Neuronal stem cell (in vitro differentiated cells): ENCODE measurements at regions not wholly inside any gene's neighbourhood (a gene's known extent, or its start where the extent isn't known, plus 50 kb on each side); places are given as distances from the start of the nearest gene placed in this dataset.

Experiments
- DNase-seq: peaks from one replicate; pipeline ENCODE4 v3.0.0-alpha.2; 2013; ENCODE audit warnings: low spot score
- H2AFZ ChIP-seq: one replicate; pipeline ENCODE4 v1.6.1; 2013; ENCODE audit warnings: mild to moderate bottlenecking, low read length, inconsistent platforms
- H2AK5ac ChIP-seq: 2 replicates; pipeline ENCODE4 v1.6.1; 2013; ENCODE audit warnings: low read depth, mild to moderate bottlenecking, inconsistent platforms, low read length, moderate library complexity, mixed read lengths
- H2BK120ac ChIP-seq: 2 replicates; pipeline ENCODE4 v1.6.1; 2013; ENCODE audit warnings: low read depth, mild to moderate bottlenecking, inconsistent platforms, low read length, moderate library complexity, mixed read lengths
- H2BK12ac ChIP-seq: one replicate; pipeline ENCODE4 v1.6.1; 2013; ENCODE audit warnings: low read length, inconsistent platforms
- H2BK15ac ChIP-seq: 2 replicates; pipeline ENCODE4 v1.6.1; 2013; ENCODE audit warnings: mild to moderate bottlenecking, low read length, inconsistent platforms, mixed read lengths
- H2BK5ac ChIP-seq: one replicate; pipeline ENCODE4 v1.6.1; 2013; ENCODE audit warnings: inconsistent platforms, mild to moderate bottlenecking, low read length, moderate library complexity
- H3K14ac ChIP-seq: one replicate; pipeline ENCODE4 v1.6.1; 2013; ENCODE audit warnings: low read length, inconsistent platforms
- H3K18ac ChIP-seq: 2 replicates; pipeline ENCODE4 v1.6.1; 2013; ENCODE audit warnings: low read length, inconsistent platforms
- H3K23ac ChIP-seq: 2 replicates; pipeline ENCODE4 v1.6.1; 2013; ENCODE audit warnings: low read depth, mild to moderate bottlenecking, mixed read lengths, low read length, inconsistent platforms; ENCODE audit not compliant: poor library complexity
- H3K27ac ChIP-seq: replicated peaks from 3 replicates; pipeline ENCODE4 v1.5.1; 2013; ENCODE audit warnings: low read length, inconsistent platforms
- H3K27me3 ChIP-seq, 3 experiments: 2 replicates each; pipeline ENCODE4 v1.6.1; 2013; ENCODE audit warnings: low read length in 3 of 3, mild to moderate bottlenecking in 2 of 3, inconsistent platforms in 1 of 3, low read depth in 1 of 3, mixed read lengths in 1 of 3, moderate library complexity in 1 of 3; ENCODE audit not compliant: control insufficient read depth in 3 of 3, insufficient read depth in 3 of 3
- H3K36me3 ChIP-seq, 2 donors: replicated peaks in 1 of 2; 2 replicates each; pipeline ENCODE4 v1.6.1; 2013; ENCODE audit warnings: low read length in 2 of 2; ENCODE audit not compliant: control insufficient read depth in 2 of 2, insufficient read depth in 2 of 2
- H3K4ac ChIP-seq: 2 replicates; pipeline ENCODE4 v1.6.1; 2013; ENCODE audit warnings: inconsistent platforms, mild to moderate bottlenecking, low read length, moderate library complexity
- H3K4me1 ChIP-seq, 2 donors: 1 replicate in 1 of 2; 2 replicates in 1 of 2; pipeline ENCODE4 v1.6.1; 2013; ENCODE audit warnings: low read length in 2 of 2, low read depth in 1 of 2; ENCODE audit not compliant: control insufficient read depth in 2 of 2, insufficient read depth in 1 of 2
- H3K4me2 ChIP-seq: one replicate; pipeline ENCODE4 v1.6.1; 2013; ENCODE audit warnings: mild to moderate bottlenecking, low read length, inconsistent platforms; ENCODE audit not compliant: insufficient read depth, poor library complexity, severe bottlenecking
- H3K4me3 ChIP-seq, 2 donors: 2 replicates each; pipeline ENCODE4 v1.5.1; 2013; ENCODE audit warnings: low read length in 2 of 2, mild to moderate bottlenecking in 2 of 2, inconsistent platforms in 1 of 2, moderate library complexity in 1 of 2
- H3K79me1 ChIP-seq: one replicate; pipeline ENCODE4 v1.6.1; 2013; ENCODE audit warnings: low read depth, mild to moderate bottlenecking, inconsistent platforms, low read length, moderate library complexity
- H3K9ac ChIP-seq: one replicate; pipeline ENCODE4 v1.6.1; 2013; ENCODE audit warnings: mild to moderate bottlenecking, low read depth, low read length, inconsistent platforms; ENCODE audit not compliant: poor library complexity
- H3K9me3 ChIP-seq, 2 donors: replicated peaks in 1 of 2; 2 replicates each; pipeline versions ENCODE3 to v1.6.1; 2013; ENCODE audit warnings: low read length in 2 of 2, mild to moderate bottlenecking in 2 of 2, inconsistent platforms in 1 of 2, low read depth in 1 of 2, mixed read lengths in 1 of 2, moderate library complexity in 1 of 2; ENCODE audit not compliant: control insufficient read depth in 2 of 2, insufficient read depth in 1 of 2
- H4K8ac ChIP-seq: one replicate; pipeline ENCODE4 v1.6.1; 2013; ENCODE audit warnings: low read depth, mild to moderate bottlenecking, inconsistent platforms, low read length, moderate library complexity
- H4K91ac ChIP-seq: one replicate; pipeline ENCODE4 v1.6.1; 2013; ENCODE audit warnings: low read length, low read depth, mild to moderate bottlenecking, inconsistent platforms; ENCODE audit not compliant: poor library complexity
- WGBS, 2 donors: extraction: QIAGEN DNeasy Blood & Tissue Kit; methylation state at CpG; one replicate each; pipeline ENCODE4 v1.1.7; 2013; ENCODE audit warnings: missing lambda C conversion rate in 2 of 2, mixed read lengths in 1 of 2; ENCODE audit not compliant: insufficient read length in 2 of 2, insufficient replicate concordance in 1 of 2; ENCODE audit errors: extremely low coverage in 2 of 2; 5-methylcytosine and 5-hydroxymethylcytosine counted together

DNA sequence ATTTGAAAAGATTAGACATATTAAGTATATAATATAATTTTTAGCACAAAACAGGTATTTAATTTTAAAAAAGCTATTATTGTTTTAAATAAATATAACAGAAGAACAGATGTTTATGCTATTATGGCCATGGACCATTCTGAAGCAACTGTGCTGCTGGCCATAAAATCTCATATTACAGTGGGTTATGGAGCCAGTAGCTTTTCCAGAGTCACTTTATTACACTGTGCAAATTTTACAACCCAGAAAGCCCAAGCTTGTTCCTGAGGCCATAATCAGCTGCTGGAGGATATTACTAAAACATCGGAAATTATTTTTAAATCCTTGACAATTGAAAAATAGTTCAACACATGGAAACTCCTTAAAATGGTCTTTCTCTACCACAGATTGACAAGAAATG, 557.3 kb upstream of the KCNMB2 start:
- H2AK5ac ChIP-seq, result no peak overlapping the region
- no peak overlapping the region for H2BK5ac ChIP-seq
- H3K9me3 ChIP-seq, result no peaks in the 10 kb centered on the region
- no peak overlapping the region for H4K91ac ChIP-seq
- H2AFZ ChIP-seq, result no peak overlapping the region
- no peak overlapping the region for H4K8ac ChIP-seq
- no peak overlapping the region for H2BK120ac ChIP-seq
- H3K23ac ChIP-seq, result no peak overlapping the region
- no peak overlapping the region for H3K27ac ChIP-seq
- DNase-seq, result no peak
- no peak overlapping the region for H3K9ac ChIP-seq
- WGBS, 2 donors, result no CpG with 5 or more reads among the region's 1 CpG
- no peak overlapping the region for H3K18ac ChIP-seq
- H2BK15ac ChIP-seq, result no peak overlapping the region
- no peak overlapping the region for H3K4ac ChIP-seq
- no peaks in the 10 kb centered on the region for H3K4me1 ChIP-seq
- H3K14ac ChIP-seq, result no peak overlapping the region
- H3K4me2 ChIP-seq, result no peak overlapping the region
- H3K4me3 ChIP-seq, result no peak overlapping the region
- no peaks in the 10 kb centered on the region for H3K79me1 ChIP-seq
- no peaks in the 10 kb centered on the region for H3K36me3 ChIP-seq
- no peaks in the 10 kb centered on the region for H3K27me3 ChIP-seq
- no peak overlapping the region for H2BK12ac ChIP-seq

DNA sequence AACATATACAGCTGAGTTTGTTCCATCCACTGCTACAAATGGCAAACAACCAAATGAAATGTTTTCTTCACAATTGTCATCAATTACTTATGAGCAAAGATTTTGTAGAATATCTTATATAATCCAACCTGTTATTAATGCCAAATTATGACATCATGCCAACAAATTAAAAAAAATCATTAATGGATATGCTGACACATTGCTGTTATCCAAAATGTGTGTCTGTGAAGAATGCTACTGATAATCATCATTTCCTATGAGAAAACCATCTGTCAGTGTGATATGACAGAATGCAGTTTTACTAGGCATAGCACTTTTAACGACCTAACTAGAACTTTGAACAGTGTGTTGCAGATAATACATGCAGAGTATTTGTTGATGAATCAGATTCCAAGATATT, 556.5 kb upstream of the KCNMB2 start:
- H3K36me3 ChIP-seq, result no peaks in the 10 kb centered on the region
- no peaks in the 10 kb centered on the region for H3K79me1 ChIP-seq
- H3K9ac ChIP-seq, result no peak overlapping the region
- no peak overlapping the region for H2BK15ac ChIP-seq
- H3K14ac ChIP-seq, result no peak overlapping the region
- H3K9me3 ChIP-seq, result no peaks in the 10 kb centered on the region
- no peak overlapping the region for H3K23ac ChIP-seq
- H3K4me2 ChIP-seq, result no peak overlapping the region
- WGBS, 2 donors, result no CpG with 5 or more reads among the region's 1 CpG
- H3K4ac ChIP-seq, result no peak overlapping the region
- no peak overlapping the region for H2AK5ac ChIP-seq
- no peak overlapping the region for H2BK120ac ChIP-seq
- no peak overlapping the region for H2AFZ ChIP-seq
- H3K4me3 ChIP-seq, result no peak overlapping the region
- no peak overlapping the region for H3K18ac ChIP-seq
- no peak overlapping the region for H2BK5ac ChIP-seq
- no peak overlapping the region for H2BK12ac ChIP-seq
- DNase-seq, result no peak
- H4K91ac ChIP-seq, result no peak overlapping the region
- H3K27me3 ChIP-seq, result no peaks in the 10 kb centered on the region
- no peak overlapping the region for H4K8ac ChIP-seq
- no peak overlapping the region for H3K27ac ChIP-seq
- no peaks in the 10 kb centered on the region for H3K4me1 ChIP-seq

DNA sequence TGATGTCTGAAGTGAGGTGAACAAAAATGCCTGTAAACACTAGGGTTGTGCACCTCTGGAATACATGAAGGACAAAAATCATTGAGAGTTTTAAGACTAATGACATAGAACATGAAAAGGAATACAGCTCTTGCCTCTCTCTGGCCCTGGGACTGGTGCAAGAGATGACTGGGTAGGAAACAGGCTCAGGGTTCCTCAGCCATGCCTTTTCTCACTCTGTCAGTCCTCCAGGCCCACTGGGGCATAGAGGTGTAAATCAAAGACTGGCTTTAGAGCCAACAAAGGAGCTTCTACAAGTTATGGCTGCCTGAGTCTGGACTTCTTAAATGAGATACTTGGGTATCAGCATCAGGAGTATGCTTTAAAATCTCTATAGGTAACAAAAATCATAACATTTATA, 554.7 kb upstream of the KCNMB2 start:
- no peak overlapping the region for H4K8ac ChIP-seq
- H3K27me3 ChIP-seq, result no peaks in the 10 kb centered on the region
- no peak overlapping the region for H3K23ac ChIP-seq
- no peaks in the 10 kb centered on the region for H3K36me3 ChIP-seq
- H2BK12ac ChIP-seq, result no peak overlapping the region
- H3K18ac ChIP-seq, result no peak overlapping the region
- H4K91ac ChIP-seq, result no peak overlapping the region
- H2BK15ac ChIP-seq, result no peak overlapping the region
- H3K4ac ChIP-seq, result no peak overlapping the region
- H3K79me1 ChIP-seq, result no peaks in the 10 kb centered on the region
- H3K4me3 ChIP-seq, result no peak overlapping the region
- no peak overlapping the region for H3K9ac ChIP-seq
- H2BK120ac ChIP-seq, result no peak overlapping the region
- DNase-seq, result no peak
- H2AK5ac ChIP-seq, result no peak overlapping the region
- no peaks in the 10 kb centered on the region for H3K9me3 ChIP-seq
- H3K4me1 ChIP-seq, result no peaks in the 10 kb centered on the region
- H2AFZ ChIP-seq, result no peak overlapping the region
- H3K4me2 ChIP-seq, result no peak overlapping the region
- H3K14ac ChIP-seq, result no peak overlapping the region
- no peak overlapping the region for H3K27ac ChIP-seq
- no peak overlapping the region for H2BK5ac ChIP-seq

DNA sequence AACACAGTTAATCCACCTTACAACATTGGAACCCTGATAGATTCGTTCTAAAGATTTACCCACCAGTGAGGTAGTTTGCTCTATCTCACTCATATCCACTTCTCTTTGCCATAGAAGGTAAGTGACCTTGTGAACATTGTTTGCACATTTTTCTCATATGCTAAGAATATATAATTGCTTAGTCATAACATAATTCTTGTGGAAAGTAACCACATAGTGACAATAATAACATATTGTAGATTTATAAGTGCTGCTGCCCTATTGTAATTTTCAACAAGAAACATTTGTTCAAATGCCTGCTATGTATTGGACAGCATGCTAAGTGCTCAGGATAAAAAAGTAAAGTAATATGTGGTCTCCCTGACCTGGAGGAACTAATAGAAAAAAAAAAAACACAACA, 554.2 kb upstream of the KCNMB2 start:
- Histone ChIP-seq H3K27ac (no peak overlapping the region), H3K14ac (no peak overlapping the region), H3K4ac (no peak overlapping the region), H2BK12ac (no peak overlapping the region), H3K4me1 (no peaks in the 10 kb centered on the region), H2BK5ac (no peak overlapping the region), H4K91ac (no peak overlapping the region), H4K8ac (no peak overlapping the region), H2AFZ (no peak overlapping the region), H3K18ac (no peak overlapping the region), H3K23ac (no peak overlapping the region), H3K79me1 (no peaks in the 10 kb centered on the region), H3K9ac (no peak overlapping the region), H2AK5ac (no peak overlapping the region), H3K9me3 (no peaks in the 10 kb centered on the region), H3K27me3 (no peaks in the 10 kb centered on the region), H2BK120ac (no peak overlapping the region), H3K4me3 (no peak overlapping the region), H3K36me3 (no peaks in the 10 kb centered on the region), H2BK15ac (no peak overlapping the region), H3K4me2 (no peak overlapping the region)
- DNase-seq, result no peak
- no CpG with 5 or more reads among the region's 1 CpG for WGBS, 2 donors
